OCI-LY1 (cell line): ENCODE measurements at regions not wholly inside any gene's neighbourhood (a gene's known extent, or its start where the extent isn't known, plus 50 kb on each side); places are given as distances from the start of the nearest gene placed in this dataset.

Experiments
- CTCF ChIP-seq: fragments of 200-600 bp; sonication (generic), shearing (Covaris generic); IDR thresholded peaks from 2 replicates; pipeline ENCODE4 v1.5.1; 2017; ENCODE audit warnings: mild to moderate bottlenecking, antibody characterized with exemption, low read length, moderate library complexity, mixed read lengths
- EZH2 ChIP-seq: fragments of 200-600 bp; sonication (generic), shearing (Covaris generic); IDR thresholded peaks from 2 replicates; pipeline ENCODE4 v1.8.0; 2017; ENCODE audit warnings: borderline replicate concordance, mixed run types, mild to moderate bottlenecking, antibody characterized with exemption, low read length, moderate library complexity, mixed read lengths

GRCh38 chr13:61030445-61030844, 385.2 kb downstream of the PCDH20 start:
- TF ChIP-seq CTCF (no peak), EZH2 (no peak)
